Spleen (tissue), 11 donors: ENCODE measurements at regions not wholly inside any gene's neighbourhood (a gene's known extent, or its start where the extent isn't known, plus 50 kb on each side); places are given as distances from the start of the nearest gene placed in this dataset.

Experiments
- DNase-seq: peaks from one replicate; pipeline ENCODE4 v3.0.0-alpha.2; 2020
- H3K27ac ChIP-seq, 8 donors: fragments of 200-600 bp; sonication (generic) in 7 of 8; 1 replicate in 4 of 8; 2 replicates in 4 of 8; pipeline versions ENCODE4 v1.5.0 to v1.8.0; 2016 to 2021; ENCODE audit warnings: inconsistent platforms in 4 of 8, mild to moderate bottlenecking in 4 of 8, moderate library complexity in 1 of 8
- H3K27me3 ChIP-seq, 7 donors: fragments of 200-600 bp; sonication (generic) in 6 of 7; replicated peaks in 1 of 7; 1 replicate in 4 of 7; 2 replicates in 3 of 7; pipeline versions ENCODE4 v1.5.0 to v1.8.0; 2016 to 2021; ENCODE audit warnings: inconsistent platforms in 3 of 7, mild to moderate bottlenecking in 1 of 7
- H3K36me3 ChIP-seq, 6 donors: fragments of 200-600 bp; sonication (generic) in 5 of 6; 1 replicate in 4 of 6; 2 replicates in 2 of 6; pipeline versions ENCODE4 v1.5.0 to v1.8.0; 2016 to 2021; ENCODE audit warnings: inconsistent platforms in 2 of 6
- H3K4me1 ChIP-seq, 6 donors: fragments of 200-600 bp; sonication (generic) in 5 of 6; 1 replicate in 3 of 6; 2 replicates in 3 of 6; pipeline versions ENCODE4 v1.5.0 to v1.8.0; 2016 to 2021; ENCODE audit warnings: inconsistent platforms in 3 of 6
- H3K4me3 ChIP-seq, 8 donors: fragments of 200-600 bp; sonication (generic) in 7 of 8; 1 replicate in 4 of 8; 2 replicates in 4 of 8; pipeline versions ENCODE4 v1.5.0 to v1.8.0; 2016 to 2021; ENCODE audit warnings: inconsistent platforms in 4 of 8, mild to moderate bottlenecking in 4 of 8, moderate library complexity in 2 of 8
- H3K9me3 ChIP-seq, 8 donors: fragments of 200-600 bp; sonication (generic) in 7 of 8; 1 replicate in 4 of 8; 2 replicates in 4 of 8; pipeline versions ENCODE4 v1.5.0 to v1.8.0; 2016 to 2021; ENCODE audit warnings: inconsistent platforms in 4 of 8
- POLR2A ChIP-seq, 3 donors: fragments of 450-650 bp; IDR thresholded peaks; one replicate each; pipeline ENCODE4 v1.5.1; 2017; ENCODE audit warnings: antibody characterized with exemption in 3 of 3, mild to moderate bottlenecking in 1 of 3
- POLR2AphosphoS5 ChIP-seq, 3 donors: sonication (generic); formaldehyde crosslinking; IDR thresholded peaks; one replicate each; pipeline ENCODE4 v1.5.1; 2017; ENCODE audit warnings: antibody characterized with exemption in 3 of 3
- WGBS, 5 donors: extraction: QIAGEN DNeasy Blood & Tissue Kit in 3 of 5; methylation state at CpG; one replicate each; pipeline versions ENCODE4 v1.1.5 to v1.1.7; 2013 to 2018; 5-methylcytosine and 5-hydroxymethylcytosine counted together
- intact Hi-C: fragments of 100-400 bp; cut with DNase I; formaldehyde crosslinking; loops from one replicate; pipeline ENCODE4 v1.15.0; 2023; ENCODE audit warnings: low total_unique reads
- TF ChIP-seq, protein P1 (sequence below), 11 experiments: fragments of 200-600 bp in 7 of 11; fragments of 450-650 bp in 4 of 11; sonication (generic) in 4 of 11; IDR thresholded peaks in 8 of 11; conservative IDR thresholded peaks in 3 of 11; 1 replicate in 7 of 11; 2 replicates in 4 of 11; pipeline versions ENCODE4 v1.4.0 to v1.8.0; 2016 to 2021; ENCODE audit warnings: antibody characterized with exemption in 11 of 11, inconsistent platforms in 4 of 11, mild to moderate bottlenecking in 1 of 11
- donor health status: healthy with polysubstance abuse.
- donor health status: DM: no; HTN: no; CAD: no; lungs with moderate emphysema.
- donor health status: DM: no; HTN: no; CAD: no.
- donor health status: Bipolar disorder and iron deficiency.
- donor health status: healthy.
- donor health status: DM: no; HTN: no; CAD: no.
- donor health status: DM: yes; HTN: yes; CAD: no.

DNA sequence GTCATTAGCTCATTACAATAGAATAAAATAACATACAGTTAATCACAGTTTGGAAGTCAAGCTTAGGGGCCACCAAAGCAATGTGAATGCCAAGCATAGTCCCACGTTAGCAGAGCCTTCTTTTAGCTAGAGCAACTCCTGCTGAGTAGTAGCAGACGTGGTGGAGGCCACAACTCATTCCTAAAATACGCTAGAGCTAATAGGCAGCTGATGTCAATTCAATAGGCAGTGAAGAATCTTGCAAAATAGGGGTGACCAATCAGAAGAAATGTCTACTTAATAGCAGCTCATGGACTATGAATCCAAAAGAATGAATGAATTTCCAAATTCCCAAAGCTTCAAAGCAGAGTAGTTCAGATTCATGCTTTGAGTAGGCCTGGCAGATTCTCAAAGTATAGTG is 292.9 kb upstream of the RORA start:
- no peaks in the 10 kb centered on the region for H3K36me3 ChIP-seq
- H3K9me3 ChIP-seq, result no peaks in the 10 kb centered on the region
- intact Hi-C loops, result no loop called here
- H3K4me1 ChIP-seq, result no peaks in the 10 kb centered on the region
- no peak overlapping the region for H3K27ac ChIP-seq
- H3K4me3 ChIP-seq, result no peak overlapping the region
- no peak for DNase-seq
- H3K27me3 ChIP-seq, result peaks cover 0 to 4% (median 0%) of the 10 kb centered on the region in 7 donors
- WGBS, 5 donors, result 39 to 81% (median 67%) methylated on average over 3 of the region's 3 CpGs
- TF ChIP-seq POLR2AphosphoS5 (IDR thresholded peaks at IDR 0.05), result no peak
- TF ChIP-seq POLR2A (IDR thresholded peaks at IDR 0.05), result no peak
- TF ChIP-seq, protein P1, sequence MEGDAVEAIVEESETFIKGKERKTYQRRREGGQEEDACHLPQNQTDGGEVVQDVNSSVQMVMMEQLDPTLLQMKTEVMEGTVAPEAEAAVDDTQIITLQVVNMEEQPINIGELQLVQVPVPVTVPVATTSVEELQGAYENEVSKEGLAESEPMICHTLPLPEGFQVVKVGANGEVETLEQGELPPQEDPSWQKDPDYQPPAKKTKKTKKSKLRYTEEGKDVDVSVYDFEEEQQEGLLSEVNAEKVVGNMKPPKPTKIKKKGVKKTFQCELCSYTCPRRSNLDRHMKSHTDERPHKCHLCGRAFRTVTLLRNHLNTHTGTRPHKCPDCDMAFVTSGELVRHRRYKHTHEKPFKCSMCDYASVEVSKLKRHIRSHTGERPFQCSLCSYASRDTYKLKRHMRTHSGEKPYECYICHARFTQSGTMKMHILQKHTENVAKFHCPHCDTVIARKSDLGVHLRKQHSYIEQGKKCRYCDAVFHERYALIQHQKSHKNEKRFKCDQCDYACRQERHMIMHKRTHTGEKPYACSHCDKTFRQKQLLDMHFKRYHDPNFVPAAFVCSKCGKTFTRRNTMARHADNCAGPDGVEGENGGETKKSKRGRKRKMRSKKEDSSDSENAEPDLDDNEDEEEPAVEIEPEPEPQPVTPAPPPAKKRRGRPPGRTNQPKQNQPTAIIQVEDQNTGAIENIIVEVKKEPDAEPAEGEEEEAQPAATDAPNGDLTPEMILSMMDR (IDR thresholded peaks at IDR 0.05 in 8 of 11, conservative IDR thresholded peaks at IDR 0.05 in 3 of 11), result no peak

DNA sequence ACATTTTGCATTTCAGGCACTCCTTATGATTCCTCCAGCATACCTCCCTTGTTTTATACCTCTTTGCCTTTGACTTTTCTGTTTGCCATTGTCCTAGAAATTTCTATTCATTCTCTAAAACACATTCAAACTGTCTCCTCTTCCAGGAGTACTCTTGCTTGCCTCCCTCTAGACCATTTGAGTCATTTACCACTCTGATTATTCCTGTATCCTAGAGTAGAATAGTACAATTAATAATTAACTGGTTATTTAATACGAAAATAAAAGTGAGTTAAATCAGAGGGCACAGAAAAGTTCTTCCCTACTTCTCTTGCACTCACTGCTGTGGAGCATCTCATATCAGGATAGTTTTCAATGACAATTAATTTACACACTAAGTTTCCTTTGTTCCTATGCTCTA is 290.2 kb upstream of the RORA start:
- WGBS, 5 donors, result 69 to 87% (median 80%) methylated on average over 1 of the region's 1 CpG

DNA sequence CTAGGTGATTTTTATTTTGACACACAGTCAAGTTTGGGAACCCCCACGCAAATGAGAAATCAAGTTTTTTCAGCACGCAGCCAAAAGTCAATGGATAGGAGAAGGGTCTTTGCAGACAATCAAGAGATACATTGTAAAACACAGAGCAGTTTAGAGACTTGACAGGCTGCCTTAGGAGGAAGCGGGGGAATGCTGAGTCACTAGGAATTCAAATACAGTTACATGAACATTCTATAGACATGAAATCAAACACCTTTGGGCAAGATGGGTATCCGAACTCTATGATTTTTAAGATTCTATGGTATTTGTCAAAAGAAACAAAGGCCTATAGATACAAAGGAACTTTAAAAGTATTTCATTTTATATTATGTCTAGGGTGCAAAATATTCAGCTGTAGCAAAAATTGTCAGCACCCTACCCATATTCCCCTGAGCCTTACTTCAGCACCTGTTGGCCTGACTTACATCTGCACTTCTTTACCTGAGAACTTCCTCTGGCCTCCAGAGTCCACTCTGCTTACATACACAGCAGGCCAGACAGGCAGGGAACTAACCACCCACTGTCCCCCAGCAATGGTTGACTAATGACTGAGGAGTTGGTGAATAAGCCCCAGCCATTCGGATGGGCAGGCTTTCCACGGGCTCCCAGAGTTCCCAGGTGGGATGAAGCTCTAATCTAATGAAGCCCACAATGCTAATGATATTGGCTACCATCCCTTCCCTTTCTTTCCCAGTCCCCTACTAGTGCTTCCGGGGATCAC is 289.3 kb upstream of the RORA start:
- TF ChIP-seq, protein P1 (IDR thresholded peaks at IDR 0.05 in 8 of 11, conservative IDR thresholded peaks at IDR 0.05 in 3 of 11), result no peak
- no peak for TF ChIP-seq POLR2A (IDR thresholded peaks at IDR 0.05)
- TF ChIP-seq POLR2AphosphoS5 (IDR thresholded peaks at IDR 0.05), result no peak
- intact Hi-C loops, result no loop called here
- 73 to 88% (median 86%) methylated on average over 7 of the region's 7 CpGs for WGBS, 5 donors

More for the DNA sequence above, 290.2 kb upstream of the RORA start:
- intact Hi-C loops, result no loop called here
- no peaks in the 10 kb centered on the region for H3K36me3 ChIP-seq
- H3K27me3 ChIP-seq, result peaks cover 0 to 7% (median 0%) of the 10 kb centered on the region in 7 donors
- no peak overlapping the region for H3K4me3 ChIP-seq
- no peaks in the 10 kb centered on the region for H3K9me3 ChIP-seq
- no peak for TF ChIP-seq POLR2AphosphoS5 (IDR thresholded peaks at IDR 0.05)
- no peak for TF ChIP-seq POLR2A (IDR thresholded peaks at IDR 0.05)
- TF ChIP-seq, protein P1 (IDR thresholded peaks at IDR 0.05 in 8 of 11, conservative IDR thresholded peaks at IDR 0.05 in 3 of 11), result no peak
- DNase-seq, result no peak
- no peak overlapping the region for H3K27ac ChIP-seq
- no peaks in the 10 kb centered on the region for H3K4me1 ChIP-seq

DNA sequence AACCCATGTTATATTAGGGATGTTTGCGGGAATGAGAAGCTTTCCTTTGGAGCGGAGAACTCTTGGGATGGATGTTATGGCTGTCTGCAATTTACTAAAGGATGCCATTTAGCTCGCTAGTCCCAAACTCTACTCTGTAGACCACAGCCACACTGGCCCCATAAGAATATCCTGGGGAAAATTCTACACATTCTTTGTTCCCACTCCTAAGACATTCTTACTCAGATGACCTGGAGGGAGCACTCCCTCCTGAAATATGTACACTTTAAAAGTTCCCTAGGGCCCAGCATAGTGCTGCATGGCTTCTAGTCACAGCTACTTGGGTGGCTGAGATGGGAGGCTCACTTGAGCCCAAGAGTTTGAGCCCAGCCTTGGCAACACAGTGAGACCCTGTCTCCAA is 288.7 kb upstream of the RORA start:
- intact Hi-C loops, result no loop called here
- DNase-seq, result no peak
- TF ChIP-seq POLR2A (IDR thresholded peaks at IDR 0.05) (no peak), POLR2AphosphoS5 (IDR thresholded peaks at IDR 0.05) (no peak)
- TF ChIP-seq, protein P1 (IDR thresholded peaks at IDR 0.05 in 8 of 11, conservative IDR thresholded peaks at IDR 0.05 in 3 of 11), result no peak
- Histone ChIP-seq H3K27ac (no peak overlapping the region), H3K4me3 (no peak overlapping the region), H3K4me1 (no peaks in the 10 kb centered on the region), H3K36me3 (no peaks in the 10 kb centered on the region), H3K9me3 (no peaks in the 10 kb centered on the region), H3K27me3 (peaks cover 0 to 7% (median 0%) of the 10 kb centered on the region in 7 donors)
- 87 to 96% (median 93%) methylated on average over 3 of the region's 3 CpGs for WGBS, 5 donors

More for the DNA sequence above, 289.3 kb upstream of the RORA start:
- no peaks in the 10 kb centered on the region for H3K36me3 ChIP-seq
- no peaks in the 10 kb centered on the region for H3K4me1 ChIP-seq
- no peak overlapping the region for H3K4me3 ChIP-seq
- no peak for DNase-seq
- H3K27ac ChIP-seq, result no peak overlapping the region
- H3K27me3 ChIP-seq, result peaks cover 0 to 7% (median 0%) of the 10 kb centered on the region in 7 donors
- H3K9me3 ChIP-seq, result no peaks in the 10 kb centered on the region
